ENCODE measurements at regions not wholly inside any gene's neighbourhood (a gene's known extent, or its start where the extent isn't known, plus 50 kb on each side); places are given as distances from the start of the nearest gene placed in this dataset.
A peak's percentile ranks its signal among the peaks of the same experiment; 100 is the strongest.

- peak; percentile 70 for DNase-seq (ENCODE audit: low spot score)
Measured at GRCh38 chr2:66691031-66691965, 256.4 kb downstream of the MEIS1 start.

GRCh38 chr2:66692521-66693054 lies 257.7 kb downstream of the MEIS1 start:
- DNase-seq (ENCODE audit: low spot score): peak; percentile 54

- peak; percentile 94 for DNase-seq (ENCODE audit: low spot score)
Measured at GRCh38 chr2:66693076-66693965, 258.4 kb downstream of the MEIS1 start.

- no peak for DNase-seq (ENCODE audit: low spot score)
Measured at GRCh38 chr2:66694087-66694860, 259.3 kb downstream of the MEIS1 start.

- no peak for DNase-seq (ENCODE audit: low spot score)
Measured at GRCh38 chr2:66695226-66695735, 260.4 kb downstream of the MEIS1 start.

- no peak for DNase-seq (ENCODE audit: low spot score)
Measured at GRCh38 chr2:66696374-66696773, 261.4 kb downstream of the MEIS1 start.

- DNase-seq (ENCODE audit: low spot score): peak; percentile 68
Measured at GRCh38 chr2:66696886-66697285, 262.0 kb downstream of the MEIS1 start.

GRCh38 chr2:66697366-66697765 lies 262.4 kb downstream of the MEIS1 start:
- no peak for DNase-seq (ENCODE audit: low spot score)

GRCh38 chr2:66698091-66698490 lies 263.2 kb downstream of the MEIS1 start:
- peak; percentile 50 for DNase-seq (ENCODE audit: low spot score)

GRCh38 chr2:66698576-66699239 lies 263.8 kb downstream of the MEIS1 start:
- peak; percentile 43 for DNase-seq (ENCODE audit: low spot score)

GRCh38 chr2:66699416-66699792 lies 264.5 kb downstream of the MEIS1 start:
- no peak for DNase-seq (ENCODE audit: low spot score)

GRCh38 chr2:66699793-66700676 lies 265.1 kb downstream of the MEIS1 start:
- peak; percentile 50 for DNase-seq (ENCODE audit: low spot score)

- no peak for DNase-seq (ENCODE audit: low spot score)
Measured at GRCh38 chr2:66700677-66701066, 265.7 kb downstream of the MEIS1 start.

GRCh38 chr2:66701251-66701650 lies 266.3 kb downstream of the MEIS1 start:
- no peak for DNase-seq (ENCODE audit: low spot score)

- DNase-seq (ENCODE audit: low spot score): no peak
Measured at GRCh38 chr2:66701656-66702055, 266.7 kb downstream of the MEIS1 start.

GRCh38 chr2:66702301-66702700 lies 267.4 kb downstream of the MEIS1 start:
- DNase-seq (ENCODE audit: low spot score): peak; percentile 71

- peak; percentile 54 for DNase-seq (ENCODE audit: low spot score)
Measured at GRCh38 chr2:66704786-66705185, 269.9 kb downstream of the MEIS1 start.

- no peak for DNase-seq (ENCODE audit: low spot score)
Measured at GRCh38 chr2:66714610-66715009, 279.7 kb downstream of the MEIS1 start.

- DNase-seq (ENCODE audit: low spot score): no peak
Measured at GRCh38 chr2:66717218-66717905, 282.4 kb downstream of the MEIS1 start.

Data from umbilical cord (tissue), 1 donor.